Omental fat pad (tissue), 3 donors: ENCODE measurements at regions not wholly inside any gene's neighbourhood (a gene's known extent, or its start where the extent isn't known, plus 50 kb on each side); places are given as distances from the start of the nearest gene placed in this dataset.

Experiments
- ATAC-seq: fragments of 150-250 bp; one replicate; pipeline ENCODE4 v1.9.1; 2016; ENCODE audit warnings: mild to moderate bottlenecking, moderate library complexity; ENCODE audit not compliant: low FRiP score
- DNase-seq: peaks from one replicate; pipeline ENCODE4 v3.0.0-alpha.2; 2019; ENCODE audit warnings: low spot score
- TF ChIP-seq, protein P1 (sequence below), 3 donors: fragments of 450-650 bp; IDR thresholded peaks; one replicate each; pipeline ENCODE4 v1.5.1; 2016 to 2017; ENCODE audit warnings: antibody characterized with exemption in 3 of 3, mild to moderate bottlenecking in 3 of 3, moderate library complexity in 2 of 3

DNA sequence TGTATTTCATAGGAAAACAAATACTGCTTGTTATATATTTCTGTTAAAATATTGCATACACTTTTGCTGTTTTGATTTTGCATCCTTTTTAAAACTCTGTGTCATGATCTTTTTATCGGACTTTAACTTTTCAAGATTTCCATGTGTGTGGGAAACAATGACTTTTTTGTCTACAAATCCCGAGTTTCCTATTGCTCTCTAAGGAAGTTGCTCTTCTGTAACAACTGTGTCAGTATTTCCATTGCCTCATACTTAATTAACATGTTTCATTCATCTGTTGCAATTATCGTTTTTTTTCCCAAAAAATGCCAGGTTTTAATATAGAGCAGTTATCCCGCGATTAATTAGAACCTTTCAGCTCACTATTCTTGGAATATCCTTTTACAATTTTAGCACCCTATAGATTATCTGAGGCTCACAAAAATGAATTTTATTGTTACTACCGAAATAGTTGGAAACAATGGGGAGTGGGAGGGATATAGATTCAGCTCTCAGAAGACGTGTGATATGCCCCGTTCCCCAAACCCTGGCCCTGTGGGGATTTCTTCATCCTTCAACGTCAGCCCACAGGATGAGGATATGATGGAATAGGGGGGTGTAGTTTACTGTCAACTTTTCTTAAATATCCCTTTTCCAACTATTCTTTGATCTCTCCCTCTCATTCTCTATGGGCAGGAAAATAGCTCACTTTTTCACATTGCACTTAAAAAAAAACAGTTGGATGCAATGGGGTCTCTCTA lies 297.6 kb upstream of the IGFBP3 start:
- TF ChIP-seq, protein P1, sequence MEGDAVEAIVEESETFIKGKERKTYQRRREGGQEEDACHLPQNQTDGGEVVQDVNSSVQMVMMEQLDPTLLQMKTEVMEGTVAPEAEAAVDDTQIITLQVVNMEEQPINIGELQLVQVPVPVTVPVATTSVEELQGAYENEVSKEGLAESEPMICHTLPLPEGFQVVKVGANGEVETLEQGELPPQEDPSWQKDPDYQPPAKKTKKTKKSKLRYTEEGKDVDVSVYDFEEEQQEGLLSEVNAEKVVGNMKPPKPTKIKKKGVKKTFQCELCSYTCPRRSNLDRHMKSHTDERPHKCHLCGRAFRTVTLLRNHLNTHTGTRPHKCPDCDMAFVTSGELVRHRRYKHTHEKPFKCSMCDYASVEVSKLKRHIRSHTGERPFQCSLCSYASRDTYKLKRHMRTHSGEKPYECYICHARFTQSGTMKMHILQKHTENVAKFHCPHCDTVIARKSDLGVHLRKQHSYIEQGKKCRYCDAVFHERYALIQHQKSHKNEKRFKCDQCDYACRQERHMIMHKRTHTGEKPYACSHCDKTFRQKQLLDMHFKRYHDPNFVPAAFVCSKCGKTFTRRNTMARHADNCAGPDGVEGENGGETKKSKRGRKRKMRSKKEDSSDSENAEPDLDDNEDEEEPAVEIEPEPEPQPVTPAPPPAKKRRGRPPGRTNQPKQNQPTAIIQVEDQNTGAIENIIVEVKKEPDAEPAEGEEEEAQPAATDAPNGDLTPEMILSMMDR (IDR thresholded peaks at IDR 0.05), result no peak
- DNase-seq, result no peak
- no peak for ATAC-seq

- TF ChIP-seq, protein P1 (IDR thresholded peaks at IDR 0.05), result no peak
- ATAC-seq, result no peak
Observed at GRCh38 chr7:46215987-46216567, 295.0 kb upstream of the IGFBP3 start.

DNA sequence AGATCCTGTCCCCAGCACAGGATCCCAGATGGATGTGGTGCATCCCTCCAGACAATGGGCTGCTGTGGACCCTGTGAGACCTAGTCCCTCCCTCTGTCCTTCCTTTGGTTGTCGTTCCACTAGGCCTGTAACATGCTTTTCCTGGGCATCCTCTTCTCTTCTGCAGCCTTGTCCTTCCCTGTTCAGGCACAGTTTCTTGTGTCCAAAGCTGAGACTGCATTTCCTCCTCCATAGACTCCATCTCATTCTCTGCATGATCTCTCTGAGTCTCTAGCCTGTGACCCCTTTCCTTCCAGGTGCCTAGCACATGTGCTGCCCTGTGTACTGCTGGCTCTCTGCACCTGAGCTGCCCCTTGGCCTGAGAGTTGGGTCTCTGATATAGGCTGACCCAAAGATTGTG lies 293.5 kb upstream of the IGFBP3 start:
- TF ChIP-seq, protein P1 (IDR thresholded peaks at IDR 0.05), result no peak
- DNase-seq, result no peak
- ATAC-seq, result no peak

More at GRCh38 chr7:46215987-46216567, 295.0 kb upstream of the IGFBP3 start:
- DNase-seq, result no peak

- TF ChIP-seq, protein P1 (IDR thresholded peaks at IDR 0.05), result no peak
- ATAC-seq (no peak), DNase-seq (no peak)
Observed at GRCh38 chr7:46213154-46213537, 292.1 kb upstream of the IGFBP3 start.

DNA sequence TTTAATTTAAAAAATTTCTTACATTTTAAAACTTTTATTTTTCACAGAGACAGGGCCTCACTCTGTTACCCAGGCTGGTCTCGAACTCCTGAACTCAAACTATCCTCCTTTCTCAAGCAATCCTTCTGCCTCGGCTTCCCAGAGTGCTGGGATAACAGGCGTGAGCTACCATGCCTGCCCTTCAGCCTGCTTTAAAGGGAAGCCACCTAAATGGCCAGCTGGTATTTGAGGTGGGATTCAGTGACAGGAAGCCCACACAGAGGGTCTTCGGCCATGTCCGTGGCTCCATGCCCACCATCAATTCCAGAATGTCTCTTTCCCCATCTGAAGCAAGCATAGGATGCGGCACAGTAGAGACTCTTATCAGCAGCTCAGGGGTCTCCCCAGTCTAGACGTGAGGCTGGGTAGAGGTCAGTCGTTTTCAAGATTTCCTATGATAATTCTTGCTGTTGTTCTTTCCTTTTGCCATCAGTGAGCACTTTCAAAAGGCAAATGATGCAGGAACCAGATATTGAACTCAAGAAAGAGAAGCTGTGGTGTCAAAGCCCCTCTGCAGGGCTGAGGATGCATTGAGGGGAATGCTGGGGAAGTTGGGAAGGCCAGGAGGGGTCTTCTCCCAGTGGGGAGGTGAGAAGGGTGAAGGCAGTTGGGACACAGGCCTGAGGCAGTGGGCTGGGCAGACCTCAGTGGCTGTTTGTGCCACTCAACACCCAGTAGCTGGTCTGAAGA lies 291.5 kb upstream of the IGFBP3 start:
- DNase-seq, result no peak
- TF ChIP-seq, protein P1 (IDR thresholded peaks at IDR 0.05), result no peak
- no peak for ATAC-seq

DNA sequence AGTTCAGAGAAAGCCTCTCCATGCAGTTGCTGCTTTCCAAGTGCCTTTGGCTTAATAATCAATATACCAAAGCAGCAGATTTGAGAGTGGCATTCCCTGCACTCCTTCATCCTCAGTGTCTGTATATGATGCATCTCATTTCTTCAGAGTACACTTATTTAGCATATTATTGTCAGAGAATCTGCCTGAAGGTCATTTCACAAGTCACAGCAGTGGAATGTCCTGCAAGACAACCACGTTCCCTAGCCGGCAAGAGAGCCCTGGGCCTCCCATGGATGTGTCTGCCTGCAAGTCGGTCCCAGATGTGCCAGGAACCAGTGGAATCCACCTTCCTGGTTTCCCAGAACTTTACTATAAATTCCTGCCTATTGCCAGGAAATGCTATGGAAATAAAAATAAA lies 289.4 kb upstream of the IGFBP3 start:
- ATAC-seq (no peak), DNase-seq (no peak)
- TF ChIP-seq, protein P1 (IDR thresholded peaks at IDR 0.05), result no peak
